ENCODE measurements at regions not wholly inside any gene's neighbourhood (a gene's known extent, or its start where the extent isn't known, plus 50 kb on each side); places are given as distances from the start of the nearest gene placed in this dataset.

GRCh38 chr12:38956337-38956736, 50.9 kb upstream of the CPNE8 start:
- no peak for DNase-seq
